GM23338 (cell line): ENCODE measurements at regions not wholly inside any gene's neighbourhood (a gene's known extent, or its start where the extent isn't known, plus 50 kb on each side); places are given as distances from the start of the nearest gene placed in this dataset.

ENCODE experiments used
- CREB1 ChIP-seq: fragments of 250-450 bp; sonication (Bioruptor Pico); IDR thresholded peaks from 2 replicates; pipeline ENCODE4 v1.5.0; 2020; ENCODE audit warnings: low read depth, mild to moderate bottlenecking, moderate library complexity
- CTCF ChIP-seq, 2 experiments: fragments of 200-600 bp in 1 of 2; sonication (generic) in 1 of 2; conservative IDR thresholded peaks; 2 replicates each; pipeline versions ENCODE4 v1.5.1 to v1.6.1; 2016 to 2017; ENCODE audit warnings: antibody characterized with exemption in 2 of 2, low read depth in 2 of 2, mild to moderate bottlenecking in 2 of 2, moderate library complexity in 1 of 2
- ETS1 ChIP-seq: IDR thresholded peaks from 2 replicates; pipeline ENCODE4 v1.6.1; 2016; ENCODE audit warnings: antibody characterized with exemption
- EZH2 ChIP-seq: fragments of 200-600 bp; sonication (generic); IDR thresholded peaks from one replicate; pipeline ENCODE4 v1.8.0; 2017; ENCODE audit warnings: antibody characterized with exemption, mild to moderate bottlenecking, low read depth; ENCODE audit not compliant: unreplicated experiment
- EZH2phosphoT487 ChIP-seq: fragments of 200-600 bp; sonication (generic); IDR thresholded peaks from one replicate; pipeline ENCODE4 v1.8.1; 2018; ENCODE audit warnings: antibody characterized with exemption; ENCODE audit not compliant: unreplicated experiment
- JUNB ChIP-seq: IDR thresholded peaks from one replicate; pipeline ENCODE4 v1.6.1; 2016; ENCODE audit warnings: antibody characterized with exemption; ENCODE audit not compliant: unreplicated experiment
- POLR2AphosphoS5 ChIP-seq: IDR thresholded peaks from 2 replicates; pipeline ENCODE4 v1.6.1; 2016; ENCODE audit warnings: antibody characterized with exemption, low read depth
- STAT1 ChIP-seq: IDR thresholded peaks from one replicate; pipeline ENCODE4 v1.6.1; 2016; ENCODE audit warnings: antibody characterized with exemption; ENCODE audit not compliant: unreplicated experiment
- ZNF114 ChIP-seq: fragments of 250-450 bp; sonication (Bioruptor Pico); IDR thresholded peaks from 2 replicates; pipeline ENCODE4 v1.5.0; 2020; ENCODE audit warnings: mild to moderate bottlenecking, moderate library complexity
- ZNF331 ChIP-seq: fragments of 250-450 bp; sonication (Bioruptor Pico); IDR thresholded peaks from 2 replicates; pipeline ENCODE4 v1.5.0; 2020; ENCODE audit warnings: low read depth, mild to moderate bottlenecking, moderate library complexity
- ZNF462 ChIP-seq: fragments of 250-450 bp; sonication (Bioruptor Pico); IDR thresholded peaks from 2 replicates; pipeline ENCODE4 v1.5.0; 2020; ENCODE audit warnings: mild to moderate bottlenecking, moderate library complexity
- TF ChIP-seq, protein P1 (sequence below): IDR thresholded peaks from one replicate; pipeline ENCODE4 v1.6.1; 2018; ENCODE audit warnings: antibody characterized with exemption; ENCODE audit not compliant: unreplicated experiment

DNA sequence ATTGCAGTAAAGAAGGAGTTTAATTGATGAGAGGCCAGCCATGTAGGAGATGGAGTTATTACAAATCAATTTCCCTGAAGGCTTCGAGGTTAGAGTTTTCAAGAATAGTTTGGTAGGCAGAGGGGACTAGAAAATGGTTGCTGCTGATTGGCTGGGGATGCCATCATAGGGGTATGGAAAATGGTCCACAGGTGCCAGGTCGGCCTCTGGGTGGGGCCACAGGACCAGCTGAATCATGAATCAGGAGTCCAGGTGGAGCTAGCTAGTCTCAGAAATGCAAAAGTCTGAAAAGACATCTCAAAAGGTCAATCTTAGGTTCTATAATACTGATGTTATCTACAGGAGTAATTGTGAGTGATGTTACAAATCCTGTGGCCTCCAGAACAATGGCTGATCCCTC, 714.0 kb upstream of the GHITM start:
- TF ChIP-seq CTCF (conservative IDR thresholded peaks at IDR 0.05; ENCODE audit: low read depth in 2 of 2) (peak; percentile 31 to 44), POLR2AphosphoS5 (no peak), EZH2phosphoT487 (no peak), EZH2 (no peak), CREB1 (CRISPR knock-in tag) (no peak), ZNF114 (CRISPR knock-in tag) (no peak), ETS1 (no peak), JUNB (no peak), STAT1 (no peak), ZNF331 (CRISPR knock-in tag) (no peak), ZNF462 (CRISPR knock-in tag) (no peak)
- TF ChIP-seq, protein P1, sequence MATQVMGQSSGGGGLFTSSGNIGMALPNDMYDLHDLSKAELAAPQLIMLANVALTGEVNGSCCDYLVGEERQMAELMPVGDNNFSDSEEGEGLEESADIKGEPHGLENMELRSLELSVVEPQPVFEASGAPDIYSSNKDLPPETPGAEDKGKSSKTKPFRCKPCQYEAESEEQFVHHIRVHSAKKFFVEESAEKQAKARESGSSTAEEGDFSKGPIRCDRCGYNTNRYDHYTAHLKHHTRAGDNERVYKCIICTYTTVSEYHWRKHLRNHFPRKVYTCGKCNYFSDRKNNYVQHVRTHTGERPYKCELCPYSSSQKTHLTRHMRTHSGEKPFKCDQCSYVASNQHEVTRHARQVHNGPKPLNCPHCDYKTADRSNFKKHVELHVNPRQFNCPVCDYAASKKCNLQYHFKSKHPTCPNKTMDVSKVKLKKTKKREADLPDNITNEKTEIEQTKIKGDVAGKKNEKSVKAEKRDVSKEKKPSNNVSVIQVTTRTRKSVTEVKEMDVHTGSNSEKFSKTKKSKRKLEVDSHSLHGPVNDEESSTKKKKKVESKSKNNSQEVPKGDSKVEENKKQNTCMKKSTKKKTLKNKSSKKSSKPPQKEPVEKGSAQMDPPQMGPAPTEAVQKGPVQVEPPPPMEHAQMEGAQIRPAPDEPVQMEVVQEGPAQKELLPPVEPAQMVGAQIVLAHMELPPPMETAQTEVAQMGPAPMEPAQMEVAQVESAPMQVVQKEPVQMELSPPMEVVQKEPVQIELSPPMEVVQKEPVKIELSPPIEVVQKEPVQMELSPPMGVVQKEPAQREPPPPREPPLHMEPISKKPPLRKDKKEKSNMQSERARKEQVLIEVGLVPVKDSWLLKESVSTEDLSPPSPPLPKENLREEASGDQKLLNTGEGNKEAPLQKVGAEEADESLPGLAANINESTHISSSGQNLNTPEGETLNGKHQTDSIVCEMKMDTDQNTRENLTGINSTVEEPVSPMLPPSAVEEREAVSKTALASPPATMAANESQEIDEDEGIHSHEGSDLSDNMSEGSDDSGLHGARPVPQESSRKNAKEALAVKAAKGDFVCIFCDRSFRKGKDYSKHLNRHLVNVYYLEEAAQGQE: no peak
